ENCODE measurements at regions not wholly inside any gene's neighbourhood (a gene's known extent, or its start where the extent isn't known, plus 50 kb on each side); places are given as distances from the start of the nearest gene placed in this dataset.

DNA sequence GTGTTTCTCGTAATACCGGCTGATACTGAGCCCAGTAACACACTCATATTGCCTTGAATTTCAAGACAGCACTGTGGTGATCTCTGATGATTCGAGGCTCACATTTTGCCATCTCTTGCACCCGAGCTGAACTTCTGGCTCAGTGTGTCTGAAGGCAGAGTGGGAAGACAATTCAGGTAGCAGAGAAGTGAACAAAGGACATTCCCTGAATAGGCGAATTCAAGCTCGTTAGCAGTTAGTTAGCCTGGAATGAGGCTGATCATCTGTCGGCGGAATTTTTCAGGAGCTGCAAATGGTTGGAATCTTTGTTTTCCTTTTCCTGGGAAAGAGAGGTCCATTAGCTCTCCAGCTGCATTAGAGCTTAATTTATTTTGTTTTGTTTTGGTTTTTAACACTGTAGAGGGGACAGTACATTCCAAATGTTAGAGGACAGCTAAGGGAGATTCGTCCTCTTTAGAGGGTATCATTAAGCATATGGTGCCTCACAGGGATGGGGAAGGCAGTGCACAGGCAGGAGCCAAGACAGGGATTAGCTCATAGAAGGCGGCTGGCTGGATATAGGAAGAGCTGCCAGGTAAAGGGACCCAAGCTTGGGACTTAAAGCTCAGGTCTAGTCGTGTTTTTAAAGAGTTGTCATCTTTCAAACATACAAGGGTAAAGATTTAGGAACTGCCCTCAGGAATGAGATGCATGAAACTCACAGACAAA is 119.7 kb upstream of the DLG1 start:
- peaks cover 7% of the 10 kb centered on the region; the same call in 1 of the 2 replicates for H3K4me1 ChIP-seq (ENCODE audit: insufficient read depth, low read length)
- no CpG with 5 or more reads among the region's 11 CpGs for WGBS (ENCODE audit: extremely low coverage, insufficient read length, low lambda C conversion rate)
- no peak overlapping the region for H3K27ac ChIP-seq (ENCODE audit: insufficient read length, low read depth, low read length)
- peak overlapping the region; percentile 35 for H2AFZ ChIP-seq (ENCODE audit: low read length)
- no peaks in the 10 kb centered on the region; a peak in 1 of 7 replicates for H3K36me3 Mint-ChIP-seq (ENCODE audit: insufficient read depth in 1 of 3, low read depth in 3 of 3)
- H2AK5ac ChIP-seq (ENCODE audit: insufficient read length, low read length) = no peak overlapping the region
- no peaks in the 10 kb centered on the region for H3K79me1 ChIP-seq (ENCODE audit: insufficient read depth, low read depth, low read length, poor library complexity, severe bottlenecking)
- no peaks in the 10 kb centered on the region for H3K9me3 ChIP-seq (ENCODE audit: control insufficient read depth, low read depth, low read length)
- no peak overlapping the region for H2BK5ac ChIP-seq (ENCODE audit: insufficient read length, low read length)
- TF ChIP-seq CTCF (conservative IDR thresholded peaks at IDR 0.05) = no peak
- H4K91ac ChIP-seq (ENCODE audit: insufficient read length, low read depth, low read length) = no peak overlapping the region
- H3T11ph ChIP-seq (ENCODE audit: low read length) = no peak overlapping the region
- no peak overlapping the region for H4K8ac ChIP-seq (replicated peaks; ENCODE audit: insufficient read length, low read depth, low read length)
- peaks cover 5% of the 10 kb centered on the region for H3K27me3 Mint-ChIP-seq (ENCODE audit: low read depth)
- H3K23ac ChIP-seq (ENCODE audit: insufficient read length, low read depth, low read length) = no peak overlapping the region
- no peak overlapping the region for H3K18ac ChIP-seq (ENCODE audit: insufficient read length, low read depth, low read length)
- no peak overlapping the region for H3K4me3 Mint-ChIP-seq
- no peak overlapping the region for H2BK12ac ChIP-seq (ENCODE audit: insufficient read length, low read depth, low read length)
- no peak overlapping the region for H2BK120ac ChIP-seq (ENCODE audit: low read depth, low read length, poor library complexity, severe bottlenecking)
- peaks cover 2 to 4% of the 10 kb centered on the region in 2 experiments; a peak in 2 of 5 replicates for H3K9me3 Mint-ChIP-seq
- no peak overlapping the region for H3K14ac ChIP-seq (ENCODE audit: insufficient read depth, low read length)
- no peaks in the 10 kb centered on the region for H3K23me2 ChIP-seq (ENCODE audit: insufficient read length, low read depth, low read length, poor library complexity, severe bottlenecking)
- no peak overlapping the region for H3K4me2 ChIP-seq (ENCODE audit: insufficient read depth, insufficient read length, low read length)
- no peak overlapping the region for H3K4ac ChIP-seq (ENCODE audit: low read depth, low read length)
- no peaks in the 10 kb centered on the region for H4K20me1 ChIP-seq (ENCODE audit: control insufficient read depth, insufficient read depth, insufficient read length)
- no peak overlapping the region for H4K5ac ChIP-seq (ENCODE audit: insufficient read length, low read depth, low read length)
- no peak overlapping the region for H2BK15ac ChIP-seq (ENCODE audit: low read depth, low read length)
- H3K79me2 ChIP-seq (ENCODE audit: insufficient read depth, low read length) = no peaks in the 10 kb centered on the region
- peaks cover 16% of the 10 kb centered on the region in 2 experiments for H3K4me1 Mint-ChIP-seq
- no peak for DNase-seq
- no peak overlapping the region; a peak in 1 of 7 replicates for H3K27ac Mint-ChIP-seq
- H3K27me3 ChIP-seq (ENCODE audit: insufficient read depth, low read length) = no peaks in the 10 kb centered on the region
- H3K56ac ChIP-seq (ENCODE audit: insufficient read length, low read depth, low read length) = no peak overlapping the region
- H2BK20ac ChIP-seq (ENCODE audit: low read depth, low read length, poor library complexity, severe bottlenecking) = no peak overlapping the region
- H3K9ac ChIP-seq (ENCODE audit: extremely low read depth, insufficient read length, low read length) = no peak overlapping the region

Data from H9 (cell line).